HFFc6 (cell line): ENCODE measurements at regions not wholly inside any gene's neighbourhood (a gene's known extent, or its start where the extent isn't known, plus 50 kb on each side); places are given as distances from the start of the nearest gene placed in this dataset.

ENCODE experiments used
- DNase-seq: peaks from one replicate; pipeline ENCODE4 v3.0.0-alpha.2; 2018
- H3K27ac Mint-ChIP-seq: 2 replicates; pipeline ENCODE4 v1.8.0; 2020; ENCODE audit warnings: mild to moderate bottlenecking, mixed read lengths
- H3K27me3 Mint-ChIP-seq: 2 replicates; pipeline ENCODE4 v1.8.0; 2021; ENCODE audit warnings: mild to moderate bottlenecking, moderate library complexity, mixed read lengths; ENCODE audit not compliant: insufficient read depth
- H3K36me3 Mint-ChIP-seq: 2 replicates; pipeline ENCODE4 v1.8.0; 2021; ENCODE audit warnings: low read depth, mixed read lengths
- H3K4me1 Mint-ChIP-seq: 2 replicates; pipeline ENCODE4 v1.8.0; 2020; ENCODE audit warnings: low read depth, mixed read lengths
- H3K4me3 Mint-ChIP-seq: 2 replicates; pipeline ENCODE4 v1.8.0; 2020; ENCODE audit warnings: mild to moderate bottlenecking, moderate library complexity, mixed read lengths
- H3K9me3 Mint-ChIP-seq: 2 replicates; pipeline ENCODE4 v1.8.0; 2020; ENCODE audit warnings: mild to moderate bottlenecking, mixed read lengths
- CTCF ChIP-seq: fragments of 200-600 bp; sonication (generic); IDR thresholded peaks from 2 replicates; pipeline ENCODE4 v1.5.0; 2021; ENCODE audit warnings: antibody characterized with exemption, mild to moderate bottlenecking

DNA sequence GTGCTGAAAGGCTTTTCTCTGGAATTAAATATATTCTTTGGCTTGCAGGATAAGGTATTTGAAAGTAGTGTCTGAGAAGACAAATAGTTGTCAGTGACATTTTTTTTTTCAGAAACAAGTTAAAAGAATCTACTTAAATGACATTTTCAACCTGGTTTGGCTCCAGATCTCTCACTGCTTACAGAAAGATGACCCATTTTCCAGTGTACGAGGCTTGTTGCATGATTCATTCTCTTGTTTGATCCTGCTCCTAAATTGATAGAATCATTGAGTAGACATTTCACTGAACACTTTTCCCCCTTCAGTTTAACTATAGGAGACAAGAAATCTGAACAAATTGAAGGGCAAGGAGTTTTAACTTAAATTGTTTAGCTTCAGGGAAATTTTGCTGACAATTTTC is 546.1 kb downstream of the ZNF608 start:
- H3K27ac Mint-ChIP-seq = no peak overlapping the region
- no peaks in the 10 kb centered on the region for H3K4me1 Mint-ChIP-seq
- no peaks in the 10 kb centered on the region for H3K36me3 Mint-ChIP-seq
- H3K27me3 Mint-ChIP-seq = no peaks in the 10 kb centered on the region
- H3K9me3 Mint-ChIP-seq = peaks cover 32% of the 10 kb centered on the region
- no peak for DNase-seq
- TF ChIP-seq CTCF = no peak
- no peak overlapping the region for H3K4me3 Mint-ChIP-seq

GRCh38 chr5:124199893-124200292 is 546.5 kb downstream of the ZNF608 start:
- no peak overlapping the region for H3K4me3 Mint-ChIP-seq
- H3K36me3 Mint-ChIP-seq = no peaks in the 10 kb centered on the region
- DNase-seq = no peak
- H3K27me3 Mint-ChIP-seq = no peaks in the 10 kb centered on the region
- no peak overlapping the region for H3K27ac Mint-ChIP-seq
- H3K9me3 Mint-ChIP-seq = peaks cover 32% of the 10 kb centered on the region
- H3K4me1 Mint-ChIP-seq = no peaks in the 10 kb centered on the region
- TF ChIP-seq CTCF = no peak

GRCh38 chr5:124195411-124195810 is 551.0 kb downstream of the ZNF608 start:
- DNase-seq = no peak
- Mint-ChIP-seq H3K4me1 (no peaks in the 10 kb centered on the region), H3K9me3 (peaks cover under 1% of the 10 kb centered on the region), H3K27me3 (no peaks in the 10 kb centered on the region), H3K4me3 (no peak overlapping the region), H3K27ac (no peak overlapping the region), H3K36me3 (no peaks in the 10 kb centered on the region)
- TF ChIP-seq CTCF = no peak

DNA sequence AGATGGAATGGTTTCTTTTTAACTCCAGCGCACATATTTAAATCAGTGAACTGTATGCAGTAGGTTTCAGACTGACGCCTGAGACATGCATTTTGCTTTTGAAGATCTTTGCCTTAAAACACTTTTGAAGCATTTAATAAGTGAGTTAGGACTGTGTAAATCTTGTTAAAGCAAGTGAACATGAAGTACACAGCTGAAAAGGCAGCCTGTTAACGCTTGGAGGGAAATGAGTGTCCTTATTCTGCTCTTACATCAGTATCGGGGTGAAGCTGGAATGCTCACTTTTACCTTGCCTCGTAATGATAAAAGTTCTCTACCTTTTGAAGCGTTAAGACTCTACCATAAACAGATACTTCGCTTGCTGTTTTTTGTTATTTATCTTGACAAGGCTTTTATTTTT is 552.2 kb downstream of the ZNF608 start:
- no peak overlapping the region for H3K4me3 Mint-ChIP-seq
- H3K36me3 Mint-ChIP-seq = no peaks in the 10 kb centered on the region
- H3K4me1 Mint-ChIP-seq = no peaks in the 10 kb centered on the region
- H3K9me3 Mint-ChIP-seq = no peaks in the 10 kb centered on the region; the same call in none of the 2 replicates
- H3K27ac Mint-ChIP-seq = no peak overlapping the region
- no peak for DNase-seq
- no peak for TF ChIP-seq CTCF
- H3K27me3 Mint-ChIP-seq = no peaks in the 10 kb centered on the region

- H3K27ac Mint-ChIP-seq = no peak overlapping the region
- H3K9me3 Mint-ChIP-seq = no peaks in the 10 kb centered on the region; the same call in none of the 2 replicates
- DNase-seq = no peak
- H3K36me3 Mint-ChIP-seq = no peaks in the 10 kb centered on the region
- no peak overlapping the region for H3K4me3 Mint-ChIP-seq
- H3K27me3 Mint-ChIP-seq = no peaks in the 10 kb centered on the region
- TF ChIP-seq CTCF = no peak
- H3K4me1 Mint-ChIP-seq = no peaks in the 10 kb centered on the region
Observed at GRCh38 chr5:124193371-124193789, 553.1 kb downstream of the ZNF608 start.

DNA sequence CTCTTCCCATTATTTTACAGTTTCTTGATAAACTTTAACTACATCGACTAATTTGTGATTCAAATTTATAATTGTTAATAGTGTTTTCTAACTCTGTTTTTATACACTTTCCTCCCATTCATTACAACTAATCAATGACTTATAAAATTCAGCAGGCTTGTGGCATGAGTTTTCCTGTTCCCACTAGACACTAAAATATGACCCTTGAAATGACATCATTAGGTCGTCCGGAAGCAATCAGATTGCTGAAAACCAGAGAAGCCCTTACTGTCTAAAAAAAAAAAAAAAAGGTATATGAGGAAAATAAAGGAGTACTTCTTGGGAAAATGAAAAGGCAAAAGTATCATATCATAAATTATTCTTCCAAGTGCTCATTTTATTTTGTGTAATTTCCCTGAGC is 553.7 kb downstream of the ZNF608 start:
- Mint-ChIP-seq H3K36me3 (no peaks in the 10 kb centered on the region), H3K27ac (no peak overlapping the region), H3K9me3 (no peaks in the 10 kb centered on the region; the same call in none of the 2 replicates), H3K4me3 (no peak overlapping the region), H3K4me1 (no peaks in the 10 kb centered on the region), H3K27me3 (no peaks in the 10 kb centered on the region)
- no peak for TF ChIP-seq CTCF
- no peak for DNase-seq
